ENCODE measurements at regions not wholly inside any gene's neighbourhood (a gene's known extent, or its start where the extent isn't known, plus 50 kb on each side); places are given as distances from the start of the nearest gene placed in this dataset.

- DNase-seq (no peak), ATAC-seq (no peak)
- H3K9me3 ChIP-seq: no peaks in the 10 kb centered on the region
- in situ Hi-C loops (cut with MboI; ENCODE audit: low sequenced_read_pairs in 4 of 4) (no loop called here), intact Hi-C loops (cut with DNase I; ENCODE audit: low total_unique reads) (no loop called here)
- no peaks in the 10 kb centered on the region for H3K27me3 ChIP-seq
- H3K4me1 ChIP-seq: no peaks in the 10 kb centered on the region
- no peaks in the 10 kb centered on the region for H3K36me3 ChIP-seq
- no peak overlapping the region for H3K4me3 ChIP-seq
- no peak for TF ChIP-seq CTCF (IDR thresholded peaks at IDR 0.05 in 4 of 5, conservative IDR thresholded peaks at IDR 0.05 in 1 of 5)
- TF ChIP-seq POLR2A (IDR thresholded peaks at IDR 0.05): no peak
- no peak overlapping the region for H3K27ac ChIP-seq
Observed at GRCh38 chr10:120705309-120705708, 145.9 kb upstream of the WDR11 start.

- Histone ChIP-seq H3K36me3 (no peaks in the 10 kb centered on the region), H3K27me3 (no peaks in the 10 kb centered on the region), H3K4me1 (no peaks in the 10 kb centered on the region), H3K9me3 (no peaks in the 10 kb centered on the region), H3K27ac (no peak overlapping the region), H3K4me3 (no peak overlapping the region)
- TF ChIP-seq POLR2A (IDR thresholded peaks at IDR 0.05): no peak
- no peak for TF ChIP-seq CTCF (IDR thresholded peaks at IDR 0.05 in 4 of 5, conservative IDR thresholded peaks at IDR 0.05 in 1 of 5)
- intact Hi-C loops (cut with DNase I; ENCODE audit: low total_unique reads): no loop called here
- in situ Hi-C loops (cut with MboI; ENCODE audit: low sequenced_read_pairs in 4 of 4): no loop called here
- ATAC-seq: no peak
- no peak for DNase-seq
Observed at GRCh38 chr10:120710076-120710475, 141.1 kb upstream of the WDR11 start.

- no peak overlapping the region for H3K4me3 ChIP-seq
- ATAC-seq: no peak
- H3K27me3 ChIP-seq: no peaks in the 10 kb centered on the region
- no peaks in the 10 kb centered on the region for H3K9me3 ChIP-seq
- intact Hi-C loops (cut with DNase I; ENCODE audit: low total_unique reads) (no loop called here), in situ Hi-C loops (cut with MboI; ENCODE audit: low sequenced_read_pairs in 4 of 4) (no loop called here)
- H3K27ac ChIP-seq: no peak overlapping the region
- TF ChIP-seq CTCF (IDR thresholded peaks at IDR 0.05 in 4 of 5, conservative IDR thresholded peaks at IDR 0.05 in 1 of 5) (no peak), POLR2A (IDR thresholded peaks at IDR 0.05) (no peak)
- H3K36me3 ChIP-seq: no peaks in the 10 kb centered on the region
- H3K4me1 ChIP-seq: no peaks in the 10 kb centered on the region
- no peak for DNase-seq
Observed at GRCh38 chr10:120711860-120712259, 139.3 kb upstream of the WDR11 start.

GRCh38 chr10:120713573-120714205 is 137.5 kb upstream of the WDR11 start:
- no peaks in the 10 kb centered on the region for H3K4me1 ChIP-seq
- no peaks in the 10 kb centered on the region for H3K36me3 ChIP-seq
- H3K27ac ChIP-seq: no peak overlapping the region
- ATAC-seq (no peak), DNase-seq (no peak)
- in situ Hi-C loops (cut with MboI; ENCODE audit: low sequenced_read_pairs in 4 of 4) (no loop called here), intact Hi-C loops (cut with DNase I; ENCODE audit: low total_unique reads) (no loop called here)
- no peak for TF ChIP-seq POLR2A (IDR thresholded peaks at IDR 0.05)
- TF ChIP-seq CTCF (IDR thresholded peaks at IDR 0.05 in 4 of 5, conservative IDR thresholded peaks at IDR 0.05 in 1 of 5): no peak
- no peaks in the 10 kb centered on the region for H3K27me3 ChIP-seq
- H3K4me3 ChIP-seq: no peak overlapping the region
- no peaks in the 10 kb centered on the region for H3K9me3 ChIP-seq

GRCh38 chr10:120715171-120715570 is 136.0 kb upstream of the WDR11 start:
- Histone ChIP-seq H3K36me3 (no peaks in the 10 kb centered on the region), H3K4me3 (no peak overlapping the region), H3K27me3 (no peaks in the 10 kb centered on the region), H3K4me1 (no peaks in the 10 kb centered on the region), H3K27ac (no peak overlapping the region), H3K9me3 (no peaks in the 10 kb centered on the region)
- intact Hi-C loops (cut with DNase I; ENCODE audit: low total_unique reads) (no loop called here), in situ Hi-C loops (cut with MboI; ENCODE audit: low sequenced_read_pairs in 4 of 4) (no loop called here)
- DNase-seq (no peak), ATAC-seq (no peak)
- TF ChIP-seq POLR2A (IDR thresholded peaks at IDR 0.05): no peak
- TF ChIP-seq CTCF (IDR thresholded peaks at IDR 0.05 in 4 of 5, conservative IDR thresholded peaks at IDR 0.05 in 1 of 5): no peak

All from gastrocnemius medialis (tissue), 4 donors.